ENCODE measurements at regions not wholly inside any gene's neighbourhood (a gene's known extent, or its start where the extent isn't known, plus 50 kb on each side); places are given as distances from the start of the nearest gene placed in this dataset.

DNA sequence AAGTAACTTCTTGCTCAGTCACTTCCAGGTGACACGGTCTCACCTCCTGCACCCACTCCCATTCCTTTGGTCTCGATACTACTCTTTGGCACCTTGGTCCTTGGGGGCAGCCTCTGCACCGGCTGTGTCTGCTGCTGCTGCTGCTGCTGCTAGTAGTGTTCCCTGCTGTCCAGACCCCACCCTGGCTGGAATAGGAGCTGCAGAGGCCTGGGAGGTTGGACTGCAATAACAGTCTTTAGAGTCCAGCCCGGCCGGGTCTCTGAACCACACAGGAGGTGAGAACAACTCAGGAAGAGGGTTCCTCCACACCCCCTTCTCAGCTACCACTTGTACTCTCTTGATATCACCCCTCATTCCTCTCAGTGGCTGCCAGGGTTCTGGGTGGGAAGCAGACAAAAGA lies 231.1 kb upstream of the NLRP1 start:
- TF ChIP-seq, protein P1, sequence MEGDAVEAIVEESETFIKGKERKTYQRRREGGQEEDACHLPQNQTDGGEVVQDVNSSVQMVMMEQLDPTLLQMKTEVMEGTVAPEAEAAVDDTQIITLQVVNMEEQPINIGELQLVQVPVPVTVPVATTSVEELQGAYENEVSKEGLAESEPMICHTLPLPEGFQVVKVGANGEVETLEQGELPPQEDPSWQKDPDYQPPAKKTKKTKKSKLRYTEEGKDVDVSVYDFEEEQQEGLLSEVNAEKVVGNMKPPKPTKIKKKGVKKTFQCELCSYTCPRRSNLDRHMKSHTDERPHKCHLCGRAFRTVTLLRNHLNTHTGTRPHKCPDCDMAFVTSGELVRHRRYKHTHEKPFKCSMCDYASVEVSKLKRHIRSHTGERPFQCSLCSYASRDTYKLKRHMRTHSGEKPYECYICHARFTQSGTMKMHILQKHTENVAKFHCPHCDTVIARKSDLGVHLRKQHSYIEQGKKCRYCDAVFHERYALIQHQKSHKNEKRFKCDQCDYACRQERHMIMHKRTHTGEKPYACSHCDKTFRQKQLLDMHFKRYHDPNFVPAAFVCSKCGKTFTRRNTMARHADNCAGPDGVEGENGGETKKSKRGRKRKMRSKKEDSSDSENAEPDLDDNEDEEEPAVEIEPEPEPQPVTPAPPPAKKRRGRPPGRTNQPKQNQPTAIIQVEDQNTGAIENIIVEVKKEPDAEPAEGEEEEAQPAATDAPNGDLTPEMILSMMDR (IDR thresholded peaks at IDR 0.05) = no peak
- TF ChIP-seq POLR2A (IDR thresholded peaks at IDR 0.05) = no peak
- TF ChIP-seq EP300 (IDR thresholded peaks at IDR 0.05) = no peak

Measured in gastroesophageal sphincter (tissue), 3 donors.